Fibroblast of lung (primary cell): ENCODE measurements at regions not wholly inside any gene's neighbourhood (a gene's known extent, or its start where the extent isn't known, plus 50 kb on each side); places are given as distances from the start of the nearest gene placed in this dataset.
"Not testable (repeated sequence)": the region's sequence is repeated elsewhere in the genome, so short reads cannot be mapped to it uniquely, and the experiment has no call there.

ENCODE experiments used
- CTCF ChIP-seq, 2 donors: IDR thresholded peaks in 1 of 2; conservative IDR thresholded peaks in 1 of 2; 1 replicate in 1 of 2; 2 replicates in 1 of 2; pipeline ENCODE4 v1.5.1; 2011 to 2012; ENCODE audit warnings: low read length in 2 of 2, control low read depth in 1 of 2, inconsistent platforms in 1 of 2, low read depth in 1 of 2, mild to moderate bottlenecking in 1 of 2
- EZH2 ChIP-seq: IDR thresholded peaks from 2 replicates; pipeline ENCODE4 v1.5.1; 2012; ENCODE audit warnings: low read length, control low read depth, mild to moderate bottlenecking; ENCODE audit errors: missing control alignments

DNA sequence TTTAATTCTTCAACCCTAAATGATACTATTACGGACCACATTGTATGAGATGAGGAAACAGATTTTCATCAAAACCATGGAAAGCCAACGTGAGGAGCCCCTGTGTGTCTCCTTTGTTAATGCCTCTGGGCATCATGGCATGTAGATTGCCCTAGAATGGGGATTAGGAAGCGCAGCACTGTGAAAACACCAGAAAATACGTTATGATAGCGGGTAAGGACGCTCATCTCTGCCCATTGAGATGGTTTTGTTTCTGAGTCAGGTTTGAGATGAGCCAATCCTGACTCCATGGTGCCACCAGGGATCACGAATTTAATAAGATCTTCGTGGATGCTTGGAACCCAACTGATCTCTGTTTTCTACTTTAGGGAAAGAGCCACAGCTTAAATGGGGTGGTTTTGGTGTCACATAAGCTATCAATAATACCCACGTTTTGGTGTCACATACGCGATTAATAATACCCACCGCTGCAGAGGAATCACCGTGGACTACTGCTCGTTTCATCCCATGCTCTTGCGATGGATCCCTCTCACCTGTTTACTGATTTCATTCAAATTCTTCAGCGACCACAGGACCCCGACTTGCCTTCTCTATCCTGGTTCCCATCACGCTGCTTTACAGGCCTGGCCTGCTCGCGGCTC, 137.3 kb downstream of the FOXD4L6 start:
- TF ChIP-seq CTCF (conservative IDR thresholded peaks at IDR 0.05 in 1 of 2, IDR thresholded peaks at IDR 0.05 in 1 of 2; ENCODE audit: low read depth in 1 of 2, low read length in 2 of 2); EZH2: not testable (repeated sequence)
